ENCODE measurements at regions not wholly inside any gene's neighbourhood (a gene's known extent, or its start where the extent isn't known, plus 50 kb on each side); places are given as distances from the start of the nearest gene placed in this dataset.

GRCh38 chr2:78634425-78634824 lies 391.1 kb upstream of the REG3G start:
- no peak for DNase-seq

- DNase-seq, result no peak
Measured at GRCh38 chr2:78644854-78645253, 380.6 kb upstream of the REG3G start.

- DNase-seq, result no peak
Measured at GRCh38 chr2:78646533-78647364, 378.8 kb upstream of the REG3G start.

GRCh38 chr2:78648558-78648957 lies 376.9 kb upstream of the REG3G start:
- no peak for DNase-seq

GRCh38 chr2:78654941-78655340 lies 370.6 kb upstream of the REG3G start:
- DNase-seq, result no peak

GRCh38 chr2:78676921-78677696 lies 348.4 kb upstream of the REG3G start:
- no peak for DNase-seq

GRCh38 chr2:78677774-78678173 lies 347.7 kb upstream of the REG3G start:
- DNase-seq, result no peak

GRCh38 chr2:78681386-78681785 lies 344.1 kb upstream of the REG3G start:
- DNase-seq, result no peak

GRCh38 chr2:78682781-78683180 lies 342.7 kb upstream of the REG3G start:
- DNase-seq, result no peak

GRCh38 chr2:78686625-78687153 lies 338.8 kb upstream of the REG3G start:
- no peak for DNase-seq

- no peak for DNase-seq
Measured at GRCh38 chr2:78699696-78700095, 325.8 kb upstream of the REG3G start.

- no peak for DNase-seq
Measured at GRCh38 chr2:78701546-78701945, 324.0 kb upstream of the REG3G start.

- no peak for DNase-seq
Measured at GRCh38 chr2:78707776-78708386, 317.6 kb upstream of the REG3G start.

- DNase-seq, result no peak
Measured at GRCh38 chr2:78710632-78711375, 314.7 kb upstream of the REG3G start.

- DNase-seq, result no peak
Measured at GRCh38 chr2:78715293-78715692, 310.2 kb upstream of the REG3G start.

GRCh38 chr2:78718024-78718423 lies 307.5 kb upstream of the REG3G start:
- no peak for DNase-seq

- no peak for DNase-seq
Measured at GRCh38 chr2:78718473-78718872, 307.0 kb upstream of the REG3G start.

GRCh38 chr2:78721355-78722033 lies 304.0 kb upstream of the REG3G start:
- no peak for DNase-seq

- DNase-seq, result no peak
Measured at GRCh38 chr2:78734221-78734620, 291.3 kb upstream of the REG3G start.

GRCh38 chr2:78739282-78739681 lies 286.2 kb upstream of the REG3G start:
- no peak for DNase-seq

- no peak for DNase-seq
Measured at GRCh38 chr2:78749638-78750037, 275.9 kb upstream of the REG3G start.

- DNase-seq, result no peak
Measured at GRCh38 chr2:78750219-78750618, 275.3 kb upstream of the REG3G start.

All from NCI-H2171 treated with DMSO at 0.1 percent for 48 hours (cell line).